ENCODE measurements at regions not wholly inside any gene's neighbourhood (a gene's known extent, or its start where the extent isn't known, plus 50 kb on each side); places are given as distances from the start of the nearest gene placed in this dataset.

- Mint-ChIP-seq H3K27ac (no peak overlapping the region), H3K9me3 (no peaks in the 10 kb centered on the region)
- no peak for TF ChIP-seq CTCF (conservative IDR thresholded peaks at IDR 0.05)
These were observed 617.0 kb upstream of the NR5A2 start for GRCh38 chr1:199410462-199410861.

GRCh38 chr1:199411506-199411905, 616.0 kb upstream of the NR5A2 start:
- H3K36me3 Mint-ChIP-seq = no peaks in the 10 kb centered on the region
- no peak for DNase-seq (ENCODE audit: extremely low spot score, unreplicated experiment)
- H3K27ac Mint-ChIP-seq = no peak overlapping the region
- H3K4me3 Mint-ChIP-seq = no peak overlapping the region
- H3K27me3 Mint-ChIP-seq = no peaks in the 10 kb centered on the region
- no peak for TF ChIP-seq CTCF (conservative IDR thresholded peaks at IDR 0.05)
- H3K9me3 Mint-ChIP-seq = no peaks in the 10 kb centered on the region
- H3K4me1 Mint-ChIP-seq (ENCODE audit: unreplicated experiment) = no peaks in the 10 kb centered on the region

More at GRCh38 chr1:199410462-199410861, 617.0 kb upstream of the NR5A2 start:
- H3K36me3 Mint-ChIP-seq = no peaks in the 10 kb centered on the region
- H3K4me3 Mint-ChIP-seq = no peak overlapping the region
- DNase-seq (ENCODE audit: extremely low spot score, unreplicated experiment) = no peak
- no peaks in the 10 kb centered on the region for H3K27me3 Mint-ChIP-seq
- no peaks in the 10 kb centered on the region for H3K4me1 Mint-ChIP-seq (ENCODE audit: unreplicated experiment)

- Mint-ChIP-seq H3K36me3 (no peaks in the 10 kb centered on the region), H3K4me3 (no peak overlapping the region), H3K4me1 (ENCODE audit: unreplicated experiment) (no peaks in the 10 kb centered on the region), H3K9me3 (no peaks in the 10 kb centered on the region), H3K27ac (no peak overlapping the region), H3K27me3 (no peaks in the 10 kb centered on the region)
- TF ChIP-seq CTCF (conservative IDR thresholded peaks at IDR 0.05) = peak; percentile 31
- DNase-seq (ENCODE audit: extremely low spot score, unreplicated experiment) = no peak
These were observed 605.3 kb upstream of the NR5A2 start for GRCh38 chr1:199422206-199422605.

- H3K4me3 Mint-ChIP-seq = no peak overlapping the region
- no peaks in the 10 kb centered on the region for H3K9me3 Mint-ChIP-seq
- H3K27me3 Mint-ChIP-seq = no peaks in the 10 kb centered on the region
- no peak overlapping the region for H3K27ac Mint-ChIP-seq
- DNase-seq (ENCODE audit: extremely low spot score, unreplicated experiment) = no peak
- TF ChIP-seq CTCF (conservative IDR thresholded peaks at IDR 0.05) = no peak
- H3K36me3 Mint-ChIP-seq = no peaks in the 10 kb centered on the region
- peaks cover 9% of the 10 kb centered on the region for H3K4me1 Mint-ChIP-seq (ENCODE audit: unreplicated experiment)
These were observed 579.6 kb upstream of the NR5A2 start for GRCh38 chr1:199447906-199448305.

- H3K27ac Mint-ChIP-seq = peak overlapping the region; percentile 4
- no peak for TF ChIP-seq CTCF (conservative IDR thresholded peaks at IDR 0.05)
These were observed 578.9 kb upstream of the NR5A2 start for GRCh38 chr1:199448646-199449045.

GRCh38 chr1:199449221-199449620, 578.3 kb upstream of the NR5A2 start:
- no peak for DNase-seq (ENCODE audit: extremely low spot score, unreplicated experiment)
- no peaks in the 10 kb centered on the region for H3K9me3 Mint-ChIP-seq
- no peaks in the 10 kb centered on the region for H3K36me3 Mint-ChIP-seq
- H3K27ac Mint-ChIP-seq = no peak overlapping the region
- peaks cover 9% of the 10 kb centered on the region for H3K4me1 Mint-ChIP-seq (ENCODE audit: unreplicated experiment)
- no peak overlapping the region for H3K4me3 Mint-ChIP-seq
- H3K27me3 Mint-ChIP-seq = no peaks in the 10 kb centered on the region
- no peak for TF ChIP-seq CTCF (conservative IDR thresholded peaks at IDR 0.05)

More at GRCh38 chr1:199448646-199449045, 578.9 kb upstream of the NR5A2 start:
- H3K4me1 Mint-ChIP-seq (ENCODE audit: unreplicated experiment) = peaks cover 9% of the 10 kb centered on the region
- peak overlapping the region; percentile 1 for H3K4me3 Mint-ChIP-seq
- DNase-seq (ENCODE audit: extremely low spot score, unreplicated experiment) = no peak
- H3K9me3 Mint-ChIP-seq = no peaks in the 10 kb centered on the region
- H3K36me3 Mint-ChIP-seq = no peaks in the 10 kb centered on the region
- no peaks in the 10 kb centered on the region for H3K27me3 Mint-ChIP-seq

Data from type B pancreatic cell (in vitro differentiated cells).